ENCODE measurements at regions not wholly inside any gene's neighbourhood (a gene's known extent, or its start where the extent isn't known, plus 50 kb on each side); places are given as distances from the start of the nearest gene placed in this dataset.

GRCh38 chr10:117677239-117677638, 134.7 kb downstream of the EMX2 start:
- no peak for TF ChIP-seq EZH2phosphoT487 (IDR thresholded peaks at IDR 0.05; ENCODE audit: borderline replicate concordance, low read depth, low read length)
- TF ChIP-seq CTCF (conservative IDR thresholded peaks at IDR 0.05; ENCODE audit: low read length): no peak
